Left renal pelvis (tissue), 4 donors: ENCODE measurements at regions not wholly inside any gene's neighbourhood (a gene's known extent, or its start where the extent isn't known, plus 50 kb on each side); places are given as distances from the start of the nearest gene placed in this dataset.

Experiments
- DNase-seq, 4 donors: peaks; one replicate each; pipeline ENCODE4 v3.0.0-alpha.2; 2013; ENCODE audit warnings: low read depth in 4 of 4, low spot score in 3 of 4

GRCh38 chr20:22470620-22471026 is 113.7 kb downstream of the FOXA2 start:
- no peak for DNase-seq

- DNase-seq = no peak
Measured at GRCh38 chr20:22466447-22467171, 117.8 kb downstream of the FOXA2 start.

- DNase-seq = no peak
Measured at GRCh38 chr20:22465622-22466446, 118.5 kb downstream of the FOXA2 start.

GRCh38 chr20:22464312-22465003 is 119.9 kb downstream of the FOXA2 start:
- DNase-seq = no peak

- no peak for DNase-seq
Measured at GRCh38 chr20:22462975-22463914, 121.1 kb downstream of the FOXA2 start.

- DNase-seq = no peak
Measured at GRCh38 chr20:22460803-22461202, 123.6 kb downstream of the FOXA2 start.

GRCh38 chr20:22460231-22460630 is 124.1 kb downstream of the FOXA2 start:
- no peak for DNase-seq

GRCh38 chr20:22459754-22460153 is 124.6 kb downstream of the FOXA2 start:
- no peak for DNase-seq

- no peak for DNase-seq
Measured at GRCh38 chr20:22456109-22456508, 128.3 kb downstream of the FOXA2 start.

- DNase-seq = no peak
Measured at GRCh38 chr20:22455259-22455658, 129.1 kb downstream of the FOXA2 start.

GRCh38 chr20:22453244-22454080 is 130.9 kb downstream of the FOXA2 start:
- DNase-seq = no peak

GRCh38 chr20:22452442-22453011 is 131.8 kb downstream of the FOXA2 start:
- no peak for DNase-seq

GRCh38 chr20:22450537-22450936 is 133.8 kb downstream of the FOXA2 start:
- DNase-seq = no peak

GRCh38 chr20:22449188-22449973 is 135.0 kb downstream of the FOXA2 start:
- DNase-seq = no peak

GRCh38 chr20:22447447-22447778 is 137.0 kb downstream of the FOXA2 start:
- DNase-seq = no peak

- DNase-seq = no peak
Measured at GRCh38 chr20:22446613-22447446, 137.5 kb downstream of the FOXA2 start.

- DNase-seq = no peak
Measured at GRCh38 chr20:22442318-22442717, 142.1 kb downstream of the FOXA2 start.

- no peak for DNase-seq
Measured at GRCh38 chr20:22438926-22439325, 145.4 kb downstream of the FOXA2 start.
